Sigmoid colon (tissue), 3 donors: ENCODE measurements at regions not wholly inside any gene's neighbourhood (a gene's known extent, or its start where the extent isn't known, plus 50 kb on each side); places are given as distances from the start of the nearest gene placed in this dataset.

Source experiments
- CTCF ChIP-seq, 4 experiments: fragments of 450-650 bp in 3 of 4; fragments of 200-600 bp in 1 of 4; IDR thresholded peaks; one replicate each; pipeline ENCODE4 v1.5.1; 2016 to 2019; ENCODE audit warnings: antibody characterized with exemption in 4 of 4, mild to moderate bottlenecking in 3 of 4, moderate library complexity in 2 of 4
- POLR2A ChIP-seq, 2 donors: fragments of 450-650 bp; IDR thresholded peaks; one replicate each; pipeline ENCODE4 v1.6.1; 2016; ENCODE audit warnings: antibody characterized with exemption in 2 of 2, mild to moderate bottlenecking in 2 of 2, moderate library complexity in 2 of 2

- TF ChIP-seq CTCF (IDR thresholded peaks at IDR 0.05) (no peak), POLR2A (IDR thresholded peaks at IDR 0.05) (no peak)
Measured at GRCh38 chr1:213692321-213692720, 295.5 kb upstream of the PROX1 start.
